ENCODE measurements at regions not wholly inside any gene's neighbourhood (a gene's known extent, or its start where the extent isn't known, plus 50 kb on each side); places are given as distances from the start of the nearest gene placed in this dataset.

DNA sequence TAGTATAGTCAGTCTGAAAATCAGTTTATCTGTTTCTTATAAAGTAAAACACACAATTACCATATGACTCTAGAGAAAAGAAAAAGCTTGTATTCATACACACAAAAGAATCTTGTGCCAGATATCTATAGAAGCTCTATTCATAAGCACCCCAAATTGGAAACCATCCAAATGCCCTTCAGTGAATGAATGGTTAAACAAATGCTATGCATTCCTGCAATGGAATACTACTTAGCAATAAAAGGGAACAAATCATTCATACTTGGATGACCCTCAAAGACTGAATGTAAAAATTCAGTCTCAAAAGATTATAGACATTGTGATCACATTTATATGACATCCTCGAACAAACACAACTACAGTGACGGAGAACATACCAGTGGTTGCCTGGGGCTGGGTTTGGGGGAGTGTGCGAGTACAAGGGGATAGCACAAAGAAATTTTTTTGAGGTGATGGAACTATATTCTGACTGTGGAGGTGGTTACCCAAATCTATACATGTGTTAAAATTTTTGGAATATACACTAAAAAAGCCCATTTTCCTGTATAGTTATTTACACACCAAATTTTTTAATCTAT is 680.6 kb downstream of the NTRK3 start:
- H2BK5ac ChIP-seq (ENCODE audit: low read length), result no peak overlapping the region
- no peak overlapping the region for H4K8ac ChIP-seq (ENCODE audit: low read depth, low read length)
- no peak overlapping the region for H2AK5ac ChIP-seq (ENCODE audit: low read length)
- H3K4me3 ChIP-seq (ENCODE audit: low read length), result no peak overlapping the region
- H3K56ac ChIP-seq (ENCODE audit: low read length), result no peak overlapping the region
- H3K79me2 ChIP-seq (ENCODE audit: control insufficient read depth, insufficient read depth, low read length), result no peaks in the 10 kb centered on the region
- no peak overlapping the region for H3K23ac ChIP-seq (ENCODE audit: low read length)
- no peak overlapping the region for H3K9ac ChIP-seq (ENCODE audit: low read length)
- no peak overlapping the region for H3K4ac ChIP-seq (ENCODE audit: low read depth, low read length)
- H3K4me2 ChIP-seq (ENCODE audit: low read length), result no peak overlapping the region
- H3K79me1 ChIP-seq (ENCODE audit: low read length), result no peaks in the 10 kb centered on the region
- no CpG with 5 or more reads among the region's 3 CpGs for WGBS (ENCODE audit: extremely low coverage, insufficient coverage, low lambda C conversion rate)
- H2BK120ac ChIP-seq (ENCODE audit: low read depth, low read length), result no peak overlapping the region
- no peak overlapping the region for H3K27ac ChIP-seq (ENCODE audit: low read depth, low read length)
- no peaks in the 10 kb centered on the region for H3K36me3 ChIP-seq (ENCODE audit: control insufficient read depth, insufficient read depth, low read length)
- no peak overlapping the region for H2BK15ac ChIP-seq (replicated peaks; ENCODE audit: low read depth)
- H4K5ac ChIP-seq (ENCODE audit: low read length), result no peak overlapping the region
- H3K27me3 ChIP-seq (ENCODE audit: insufficient read depth, low read length, poor library complexity), result no peaks in the 10 kb centered on the region
- H3K18ac ChIP-seq (ENCODE audit: low read length), result no peak overlapping the region
- H3K4me1 ChIP-seq (ENCODE audit: control insufficient read depth, low read depth, low read length), result no peaks in the 10 kb centered on the region
- DNase-seq, result no peak

DNA sequence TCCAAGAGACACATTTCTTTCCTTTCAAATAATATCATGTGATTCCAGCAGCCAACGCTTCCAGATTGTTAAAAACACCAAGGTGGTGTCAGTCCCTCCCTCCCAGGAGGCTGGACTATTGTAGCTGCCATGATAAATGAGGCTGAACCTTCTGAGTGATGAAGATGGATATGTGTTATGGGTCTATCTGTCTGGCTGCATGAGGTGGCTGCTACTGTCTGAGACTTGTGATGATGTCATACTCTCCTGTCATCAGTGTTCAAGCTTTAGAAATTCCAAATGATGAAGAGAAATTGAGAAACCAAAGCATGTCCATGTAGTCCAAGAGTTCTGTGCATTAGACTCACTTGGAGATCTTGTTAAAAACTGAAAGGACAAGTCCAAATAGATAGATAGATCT is 683.0 kb downstream of the NTRK3 start:
- no peaks in the 10 kb centered on the region for H3K79me1 ChIP-seq (ENCODE audit: low read length)
- H3K79me2 ChIP-seq (ENCODE audit: control insufficient read depth, insufficient read depth, low read length), result no peaks in the 10 kb centered on the region
- no peak overlapping the region for H3K4me3 ChIP-seq (ENCODE audit: low read length)
- H2BK5ac ChIP-seq (ENCODE audit: low read length), result no peak overlapping the region
- no peaks in the 10 kb centered on the region for H3K36me3 ChIP-seq (ENCODE audit: control insufficient read depth, insufficient read depth, low read length)
- H3K27me3 ChIP-seq (ENCODE audit: insufficient read depth, low read length, poor library complexity), result no peaks in the 10 kb centered on the region
- H2AK5ac ChIP-seq (ENCODE audit: low read length), result no peak overlapping the region
- no peak for DNase-seq
- no peak overlapping the region for H3K27ac ChIP-seq (ENCODE audit: low read depth, low read length)
- H3K23ac ChIP-seq (ENCODE audit: low read length), result no peak overlapping the region
- no peak overlapping the region for H2BK15ac ChIP-seq (replicated peaks; ENCODE audit: low read depth)
- no peak overlapping the region for H3K56ac ChIP-seq (ENCODE audit: low read length)
- no peak overlapping the region for H3K4ac ChIP-seq (ENCODE audit: low read depth, low read length)
- H4K8ac ChIP-seq (ENCODE audit: low read depth, low read length), result no peak overlapping the region
- no peak overlapping the region for H3K18ac ChIP-seq (ENCODE audit: low read length)
- no peak overlapping the region for H3K4me2 ChIP-seq (ENCODE audit: low read length)
- no peaks in the 10 kb centered on the region for H3K4me1 ChIP-seq (ENCODE audit: control insufficient read depth, low read depth, low read length)
- no peak overlapping the region for H4K5ac ChIP-seq (ENCODE audit: low read length)
- no peak overlapping the region for H3K9ac ChIP-seq (ENCODE audit: low read length)
- WGBS (ENCODE audit: extremely low coverage, insufficient coverage, low lambda C conversion rate), result no CpG with 5 or more reads among the region's 1 CpG
- no peak overlapping the region for H2BK120ac ChIP-seq (ENCODE audit: low read depth, low read length)

DNA sequence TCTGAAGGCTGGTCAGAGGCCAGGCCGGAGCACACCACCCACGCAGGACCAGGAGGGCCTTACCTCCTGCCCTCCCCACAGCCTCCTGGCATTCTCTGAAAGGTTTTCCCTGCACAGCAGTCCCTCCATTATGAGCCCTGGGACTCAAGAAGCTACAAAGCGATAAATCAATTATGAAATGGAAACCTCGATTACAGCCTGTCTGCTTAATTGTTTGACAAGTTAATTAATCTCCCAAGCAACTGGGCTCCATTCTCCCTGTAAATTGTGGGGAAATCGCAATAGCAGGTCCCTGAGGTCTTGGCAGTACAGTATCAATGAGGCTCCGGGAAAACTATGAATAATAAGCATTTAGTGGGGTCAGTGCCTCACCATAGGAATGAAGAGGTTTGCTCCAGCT is 683.5 kb downstream of the NTRK3 start:
- H4K5ac ChIP-seq (ENCODE audit: low read length), result no peak overlapping the region
- no peaks in the 10 kb centered on the region for H3K79me2 ChIP-seq (ENCODE audit: control insufficient read depth, insufficient read depth, low read length)
- no peaks in the 10 kb centered on the region for H3K79me1 ChIP-seq (ENCODE audit: low read length)
- no peak overlapping the region for H3K27ac ChIP-seq (ENCODE audit: low read depth, low read length)
- no peak overlapping the region for H3K23ac ChIP-seq (ENCODE audit: low read length)
- no peak overlapping the region for H2BK5ac ChIP-seq (ENCODE audit: low read length)
- H2BK120ac ChIP-seq (ENCODE audit: low read depth, low read length), result no peak overlapping the region
- no peaks in the 10 kb centered on the region for H3K36me3 ChIP-seq (ENCODE audit: control insufficient read depth, insufficient read depth, low read length)
- no peak overlapping the region for H3K4me2 ChIP-seq (ENCODE audit: low read length)
- no peak overlapping the region for H3K4me3 ChIP-seq (ENCODE audit: low read length)
- no peak overlapping the region for H3K18ac ChIP-seq (ENCODE audit: low read length)
- H3K27me3 ChIP-seq (ENCODE audit: insufficient read depth, low read length, poor library complexity), result no peaks in the 10 kb centered on the region
- no peak overlapping the region for H4K8ac ChIP-seq (ENCODE audit: low read depth, low read length)
- no peak for DNase-seq
- WGBS (ENCODE audit: extremely low coverage, insufficient coverage, low lambda C conversion rate), result no CpG with 5 or more reads among the region's 6 CpGs
- H2AK5ac ChIP-seq (ENCODE audit: low read length), result no peak overlapping the region
- no peak overlapping the region for H3K9ac ChIP-seq (ENCODE audit: low read length)
- no peak overlapping the region for H3K56ac ChIP-seq (ENCODE audit: low read length)
- H2BK15ac ChIP-seq (replicated peaks; ENCODE audit: low read depth), result no peak overlapping the region
- H3K4me1 ChIP-seq (ENCODE audit: control insufficient read depth, low read depth, low read length), result no peaks in the 10 kb centered on the region
- H3K4ac ChIP-seq (ENCODE audit: low read depth, low read length), result no peak overlapping the region

DNA sequence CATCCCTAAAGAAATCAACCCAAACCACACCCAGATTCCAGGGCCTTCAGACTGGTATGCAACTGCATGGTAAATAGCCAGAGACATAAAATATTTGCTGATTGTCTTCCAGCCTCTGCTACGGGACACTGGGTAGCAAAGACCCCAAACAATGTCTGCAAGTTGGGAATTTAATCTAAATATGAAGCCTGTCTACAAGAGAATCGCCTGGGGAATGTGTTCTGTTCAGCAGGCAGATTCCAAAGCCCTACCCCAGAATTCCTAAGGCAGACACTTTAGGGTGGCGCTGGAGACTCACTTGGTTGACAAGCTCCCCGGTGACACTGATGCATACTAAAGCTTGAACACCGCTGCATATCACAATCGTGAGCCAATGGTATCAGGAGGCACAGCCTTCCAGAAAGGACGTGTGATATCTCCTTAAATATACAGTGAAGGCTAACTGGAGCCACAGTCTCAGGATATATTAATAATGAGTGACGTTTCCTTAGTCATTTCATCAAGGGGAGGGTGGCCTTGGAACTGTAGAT is 684.1 kb downstream of the NTRK3 start:
- no CpG with 5 or more reads among the region's 8 CpGs for WGBS (ENCODE audit: extremely low coverage, insufficient coverage, low lambda C conversion rate)
- Histone ChIP-seq H3K79me1 (ENCODE audit: low read length) (no peaks in the 10 kb centered on the region), H3K36me3 (ENCODE audit: control insufficient read depth, insufficient read depth, low read length) (no peaks in the 10 kb centered on the region), H3K18ac (ENCODE audit: low read length) (no peak overlapping the region), H2BK5ac (ENCODE audit: low read length) (no peak overlapping the region), H2BK15ac (replicated peaks; ENCODE audit: low read depth) (no peak overlapping the region), H3K79me2 (ENCODE audit: control insufficient read depth, insufficient read depth, low read length) (no peaks in the 10 kb centered on the region), H3K56ac (ENCODE audit: low read length) (no peak overlapping the region), H3K9ac (ENCODE audit: low read length) (no peak overlapping the region), H3K23ac (ENCODE audit: low read length) (no peak overlapping the region), H3K4me2 (ENCODE audit: low read length) (no peak overlapping the region), H2BK120ac (ENCODE audit: low read depth, low read length) (no peak overlapping the region), H3K4ac (ENCODE audit: low read depth, low read length) (no peak overlapping the region), H2AK5ac (ENCODE audit: low read length) (no peak overlapping the region), H3K4me1 (ENCODE audit: control insufficient read depth, low read depth, low read length) (no peaks in the 10 kb centered on the region), H3K27me3 (ENCODE audit: insufficient read depth, low read length, poor library complexity) (no peaks in the 10 kb centered on the region), H4K5ac (ENCODE audit: low read length) (no peak overlapping the region), H3K4me3 (ENCODE audit: low read length) (no peak overlapping the region), H4K8ac (ENCODE audit: low read depth, low read length) (no peak overlapping the region), H3K27ac (ENCODE audit: low read depth, low read length) (no peak overlapping the region)
- DNase-seq, result peak; percentile 29

DNA sequence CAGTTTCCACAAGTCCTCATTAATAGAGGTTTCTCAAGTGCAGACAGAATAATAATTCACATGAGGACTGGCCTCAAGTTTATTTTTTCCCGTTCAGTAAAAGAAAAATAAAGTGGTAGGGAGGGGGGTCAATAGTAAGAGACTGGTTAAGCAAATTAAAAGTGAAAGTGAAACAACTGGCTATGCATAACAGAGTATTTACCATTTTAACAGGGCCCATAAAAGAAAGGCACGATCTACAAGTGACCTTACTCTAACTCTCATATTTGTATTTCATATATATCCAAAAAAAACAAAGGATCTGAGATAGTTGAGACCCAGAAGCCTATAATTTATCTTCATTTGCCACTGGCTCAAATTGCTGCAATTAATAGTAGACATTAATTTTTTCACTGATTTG is 686.3 kb downstream of the NTRK3 start:
- H3K4me2 ChIP-seq (ENCODE audit: low read length), result no peak overlapping the region
- no peak for DNase-seq
- H4K5ac ChIP-seq (ENCODE audit: low read length), result no peak overlapping the region
- no peak overlapping the region for H2BK5ac ChIP-seq (ENCODE audit: low read length)
- no peak overlapping the region for H3K9ac ChIP-seq (ENCODE audit: low read length)
- H3K18ac ChIP-seq (ENCODE audit: low read length), result no peak overlapping the region
- H2BK120ac ChIP-seq (ENCODE audit: low read depth, low read length), result no peak overlapping the region
- H2BK15ac ChIP-seq (replicated peaks; ENCODE audit: low read depth), result no peak overlapping the region
- no peaks in the 10 kb centered on the region for H3K4me1 ChIP-seq (ENCODE audit: control insufficient read depth, low read depth, low read length)
- no peak overlapping the region for H3K27ac ChIP-seq (ENCODE audit: low read depth, low read length)
- H3K4me3 ChIP-seq (ENCODE audit: low read length), result no peak overlapping the region
- no peaks in the 10 kb centered on the region for H3K27me3 ChIP-seq (ENCODE audit: insufficient read depth, low read length, poor library complexity)
- no peaks in the 10 kb centered on the region for H3K36me3 ChIP-seq (ENCODE audit: control insufficient read depth, insufficient read depth, low read length)
- no peak overlapping the region for H4K8ac ChIP-seq (ENCODE audit: low read depth, low read length)
- H3K23ac ChIP-seq (ENCODE audit: low read length), result no peak overlapping the region
- no peak overlapping the region for H2AK5ac ChIP-seq (ENCODE audit: low read length)
- WGBS (ENCODE audit: extremely low coverage, insufficient coverage, low lambda C conversion rate), result no CpG with 5 or more reads among the region's 2 CpGs
- H3K56ac ChIP-seq (ENCODE audit: low read length), result no peak overlapping the region
- H3K79me2 ChIP-seq (ENCODE audit: control insufficient read depth, insufficient read depth, low read length), result no peaks in the 10 kb centered on the region
- no peak overlapping the region for H3K4ac ChIP-seq (ENCODE audit: low read depth, low read length)
- H3K79me1 ChIP-seq (ENCODE audit: low read length), result no peaks in the 10 kb centered on the region

DNA sequence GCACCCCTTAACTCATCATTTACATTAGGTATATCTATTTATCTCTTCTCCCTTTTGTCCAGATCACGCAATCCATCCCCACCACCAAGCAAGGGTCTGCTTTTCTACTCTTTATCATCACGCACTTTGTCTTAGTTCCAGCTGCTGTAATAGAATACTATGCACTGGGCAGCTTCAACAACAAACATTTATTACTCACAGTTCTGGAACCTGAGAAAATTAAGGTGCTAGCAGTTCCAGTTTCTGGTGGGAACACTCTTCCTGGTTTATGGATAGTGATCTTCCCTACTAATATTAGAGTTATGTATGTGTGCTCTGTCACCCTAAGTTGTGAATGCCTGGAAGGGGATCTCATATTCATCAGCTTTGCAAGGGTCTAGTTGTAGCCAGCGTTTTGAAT is 687.0 kb downstream of the NTRK3 start:
- no peak overlapping the region for H2BK5ac ChIP-seq (ENCODE audit: low read length)
- H3K9ac ChIP-seq (ENCODE audit: low read length), result no peak overlapping the region
- H3K27me3 ChIP-seq (ENCODE audit: insufficient read depth, low read length, poor library complexity), result no peaks in the 10 kb centered on the region
- H3K4me3 ChIP-seq (ENCODE audit: low read length), result no peak overlapping the region
- H2BK120ac ChIP-seq (ENCODE audit: low read depth, low read length), result no peak overlapping the region
- H3K56ac ChIP-seq (ENCODE audit: low read length), result no peak overlapping the region
- no peak overlapping the region for H4K5ac ChIP-seq (ENCODE audit: low read length)
- no peak overlapping the region for H3K4me2 ChIP-seq (ENCODE audit: low read length)
- H3K79me1 ChIP-seq (ENCODE audit: low read length), result no peaks in the 10 kb centered on the region
- no peak overlapping the region for H3K4ac ChIP-seq (ENCODE audit: low read depth, low read length)
- WGBS (ENCODE audit: extremely low coverage, insufficient coverage, low lambda C conversion rate), result no CpG with 5 or more reads among the region's 3 CpGs
- H2BK15ac ChIP-seq (replicated peaks; ENCODE audit: low read depth), result no peak overlapping the region
- DNase-seq, result no peak
- H3K27ac ChIP-seq (ENCODE audit: low read depth, low read length), result no peak overlapping the region
- H3K79me2 ChIP-seq (ENCODE audit: control insufficient read depth, insufficient read depth, low read length), result no peaks in the 10 kb centered on the region
- H3K18ac ChIP-seq (ENCODE audit: low read length), result no peak overlapping the region
- H3K4me1 ChIP-seq (ENCODE audit: control insufficient read depth, low read depth, low read length), result no peaks in the 10 kb centered on the region
- H3K23ac ChIP-seq (ENCODE audit: low read length), result no peak overlapping the region
- no peak overlapping the region for H4K8ac ChIP-seq (ENCODE audit: low read depth, low read length)
- H3K36me3 ChIP-seq (ENCODE audit: control insufficient read depth, insufficient read depth, low read length), result no peaks in the 10 kb centered on the region
- H2AK5ac ChIP-seq (ENCODE audit: low read length), result no peak overlapping the region

Data from mesendoderm (in vitro differentiated cells).